ES-I3 (cell line): ENCODE measurements at regions not wholly inside any gene's neighbourhood (a gene's known extent, or its start where the extent isn't known, plus 50 kb on each side); places are given as distances from the start of the nearest gene placed in this dataset.

Experiments
- H3K36me3 ChIP-seq: 2 replicates; pipeline ENCODE4 v1.6.1; 2013; ENCODE audit warnings: mild to moderate bottlenecking, low read length, control low read depth, moderate library complexity; ENCODE audit not compliant: insufficient read depth
- H3K4me1 ChIP-seq: 2 replicates; pipeline ENCODE4 v1.6.1; 2013; ENCODE audit warnings: mild to moderate bottlenecking, control low read depth, low read length; ENCODE audit not compliant: insufficient read depth
- H3K9ac ChIP-seq: 2 replicates; pipeline ENCODE4 v1.6.1; 2013; ENCODE audit warnings: low read depth, mild to moderate bottlenecking, low read length, moderate library complexity
- H3K9me3 ChIP-seq: 2 replicates; pipeline ENCODE4 v1.6.1; 2013; ENCODE audit warnings: mild to moderate bottlenecking, low read length, moderate library complexity; ENCODE audit not compliant: control insufficient read depth, insufficient read depth

DNA sequence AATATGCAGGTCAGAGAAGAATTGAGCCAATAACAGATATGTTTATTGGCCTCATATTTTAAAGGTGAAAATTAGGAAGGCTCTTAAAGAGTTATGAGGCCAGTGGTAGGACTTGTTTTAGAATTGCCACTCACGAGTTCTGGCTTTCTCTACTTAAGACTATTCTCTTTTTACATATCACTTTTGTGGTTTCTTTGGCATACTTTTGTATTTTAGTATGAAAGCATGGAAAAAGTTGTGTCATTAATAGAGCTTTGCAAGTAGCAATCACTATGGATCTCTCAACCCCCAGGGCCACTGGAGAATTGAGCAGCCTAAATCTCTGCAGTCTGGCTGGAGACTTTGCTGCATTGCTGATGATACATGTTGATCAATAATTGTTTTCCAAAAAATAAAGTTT is 64.6 kb upstream of the SOX21 start:
- Histone ChIP-seq H3K36me3 (no peaks in the 10 kb centered on the region), H3K9me3 (no peaks in the 10 kb centered on the region), H3K4me1 (peaks cover 9% of the 10 kb centered on the region; the same call in 1 of the 2 replicates), H3K9ac (no peak overlapping the region)

DNA sequence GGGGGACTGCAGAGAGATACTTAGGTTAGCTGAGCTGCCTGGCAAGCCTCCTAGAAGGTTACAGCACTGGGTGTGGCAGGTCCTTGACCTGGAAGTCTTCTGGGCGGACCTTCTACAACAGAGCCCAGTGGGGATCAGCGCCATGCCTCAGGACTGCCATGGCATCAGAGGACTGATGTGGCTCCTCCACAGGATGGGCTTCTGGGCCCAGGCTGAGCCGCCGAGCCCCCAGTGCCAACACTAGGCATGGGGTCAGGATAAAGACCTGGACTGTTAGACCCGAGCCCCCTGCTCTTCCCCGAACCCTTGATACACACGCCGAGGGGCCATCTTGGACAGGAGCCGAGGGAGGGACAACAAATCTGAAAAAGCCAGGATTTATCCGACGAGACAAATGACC is 64.0 kb upstream of the SOX21 start:
- Histone ChIP-seq H3K9ac (no peak overlapping the region), H3K4me1 (peaks cover 9% of the 10 kb centered on the region; the same call in 1 of the 2 replicates), H3K9me3 (no peaks in the 10 kb centered on the region), H3K36me3 (no peaks in the 10 kb centered on the region)

DNA sequence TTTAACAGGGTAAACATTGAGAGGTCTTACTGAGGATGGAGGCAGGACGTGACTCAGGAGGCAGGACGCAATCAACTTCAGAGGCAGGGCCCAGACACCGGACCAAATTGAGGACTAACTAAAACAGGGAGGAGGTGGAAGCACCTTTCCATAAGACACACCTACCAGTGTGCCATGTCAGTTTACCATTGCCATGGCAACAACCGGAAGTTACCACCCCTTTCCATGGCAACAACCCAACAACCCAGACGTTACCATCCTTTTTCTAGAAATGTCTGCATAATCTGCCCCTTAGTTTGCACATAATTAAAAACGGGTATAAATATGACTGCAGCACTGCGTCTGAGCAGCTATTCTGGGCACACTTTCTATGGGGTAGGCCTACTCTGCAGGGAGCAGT is 53.5 kb upstream of the SOX21 start:
- H3K9ac ChIP-seq = no peak overlapping the region
- no peaks in the 10 kb centered on the region for H3K36me3 ChIP-seq
- H3K9me3 ChIP-seq = no peaks in the 10 kb centered on the region
- H3K4me1 ChIP-seq = peaks cover 5% of the 10 kb centered on the region

DNA sequence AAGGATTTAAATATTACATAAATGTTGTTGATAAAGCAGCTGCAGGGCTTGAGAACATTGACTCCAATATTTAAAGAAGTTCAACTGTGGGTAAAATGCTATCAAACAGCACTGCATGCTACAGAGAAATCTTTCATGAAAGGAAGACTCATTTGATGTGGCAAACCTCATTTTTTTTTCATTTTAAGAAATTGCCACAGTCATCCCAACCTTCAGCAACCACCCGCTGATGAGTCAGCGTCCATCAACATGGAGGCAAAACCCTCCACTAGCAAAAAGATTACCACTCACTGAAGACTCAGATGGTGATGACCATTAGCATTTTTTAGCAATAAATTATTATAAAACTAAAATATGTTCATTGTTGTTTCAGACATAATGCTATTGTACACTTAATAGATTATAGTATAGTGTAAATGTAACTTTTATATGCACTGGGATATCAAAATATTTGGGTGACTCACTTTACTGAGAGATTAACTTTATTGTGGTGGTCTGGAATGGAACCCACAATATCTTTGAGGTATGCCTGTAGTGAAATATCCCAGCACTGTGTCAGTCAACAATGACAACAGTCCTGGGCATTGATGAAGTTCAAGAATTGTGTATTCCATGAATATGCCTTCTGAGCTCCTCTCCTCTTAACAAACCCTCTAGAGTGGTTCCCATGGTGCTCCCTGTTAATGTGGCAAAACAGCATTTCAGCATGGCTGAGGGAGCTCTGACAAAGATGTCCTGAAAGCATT is 52.4 kb upstream of the SOX21 start:
- Histone ChIP-seq H3K4me1 (peaks cover 9% of the 10 kb centered on the region), H3K9me3 (no peaks in the 10 kb centered on the region), H3K9ac (no peak overlapping the region), H3K36me3 (no peaks in the 10 kb centered on the region)
